GM08714 (cell line): ENCODE measurements at regions not wholly inside any gene's neighbourhood (a gene's known extent, or its start where the extent isn't known, plus 50 kb on each side); places are given as distances from the start of the nearest gene placed in this dataset.
"Not testable (repeated sequence)": the region's sequence is repeated elsewhere in the genome, so short reads cannot be mapped to it uniquely, and the experiment has no call there.

Experiments used
- H3K4me3 ChIP-seq: fragments of 200-500 bp; sonication (Bioruptor generic); 2 replicates; pipeline ENCODE4 v1.5.1; 2014; ENCODE audit warnings: mild to moderate bottlenecking, low read length, inconsistent platforms
- ZNF274 ChIP-seq: IDR thresholded peaks from 2 replicates; pipeline ENCODE4 v1.6.1; 2012; ENCODE audit warnings: mild to moderate bottlenecking, low read depth, low read length

- H3K4me3 ChIP-seq = no peak overlapping the region
Measured at GRCh38 chr16:31745900-31746299, 127.7 kb upstream of the ZNF267 start.

GRCh38 chr16:31754998-31755615 is 118.5 kb upstream of the ZNF267 start:
- H3K4me3 ChIP-seq = no peak overlapping the region
- peak; percentile 85 for TF ChIP-seq ZNF274

More at GRCh38 chr16:31745900-31746299, 127.7 kb upstream of the ZNF267 start:
- TF ChIP-seq ZNF274 = no peak

- H3K4me3 ChIP-seq = no peak overlapping the region
- TF ChIP-seq ZNF274 = no peak
Measured at GRCh38 chr16:31764103-31764502, 109.5 kb upstream of the ZNF267 start.

GRCh38 chr16:31767267-31767666 is 106.3 kb upstream of the ZNF267 start:
- TF ChIP-seq ZNF274 = no peak
- no peak overlapping the region for H3K4me3 ChIP-seq

- TF ChIP-seq ZNF274 = no peak
Measured at GRCh38 chr16:31780342-31780741, 93.3 kb upstream of the ZNF267 start.

GRCh38 chr16:31785126-31785525 is 88.5 kb upstream of the ZNF267 start:
- no peak for TF ChIP-seq ZNF274
- H3K4me3 ChIP-seq = no peak overlapping the region

More at GRCh38 chr16:31780342-31780741, 93.3 kb upstream of the ZNF267 start:
- H3K4me3 ChIP-seq = no peak overlapping the region

GRCh38 chr16:31807086-31807485 is 66.5 kb upstream of the ZNF267 start:
- no peak overlapping the region for H3K4me3 ChIP-seq
- no peak for TF ChIP-seq ZNF274

GRCh38 chr16:31810863-31811262 is 62.7 kb upstream of the ZNF267 start:
- TF ChIP-seq ZNF274 = no peak
- H3K4me3 ChIP-seq = no peak overlapping the region

GRCh38 chr16:31816141-31816540 is 57.5 kb upstream of the ZNF267 start:
- H3K4me3 ChIP-seq = not testable (repeated sequence)

- TF ChIP-seq ZNF274 = no peak
- H3K4me3 ChIP-seq = no peak overlapping the region
Measured at GRCh38 chr16:31819386-31819785, 54.2 kb upstream of the ZNF267 start.

GRCh38 chr16:31819948-31820347 is 53.7 kb upstream of the ZNF267 start:
- TF ChIP-seq ZNF274 = no peak
- no peak overlapping the region for H3K4me3 ChIP-seq
